Panc1 (cell line): ENCODE measurements at regions not wholly inside any gene's neighbourhood (a gene's known extent, or its start where the extent isn't known, plus 50 kb on each side); places are given as distances from the start of the nearest gene placed in this dataset.

Source experiments
- ATAC-seq: fragments of 200-7000 bp; cut with Tn5 transposase; 2 replicates; pipeline ENCODE4 v1.9.1; 2020; ENCODE audit warnings: mild to moderate bottlenecking, moderate library complexity
- BruUV-seq: library from RNA; stranded (reverse); fragments of 400-500 nt; replicated peaks from 2 replicates; lab custom pipeline; 2021; lab: Mats Ljungman, UMichigan
- CTCF ChIA-PET: fragments of 300-600 bp; sonication (Branson Sonifier 250); formaldehyde crosslinking; loops from one replicate; lab custom pipeline; 2022; ENCODE audit warnings: antibody characterized with exemption; lab: Charles Lee
- POLR2A ChIA-PET: fragments of 300-600 bp; sonication (Branson Sonifier 250); formaldehyde crosslinking; loops from one replicate; lab custom pipeline; 2022; ENCODE audit warnings: antibody characterized with exemption; lab: Charles Lee
- DNase-seq: peaks from one replicate; pipeline ENCODE4 v3.0.0-alpha.2; 2010; ENCODE audit warnings: low read depth, low spot score
- H3K27ac ChIP-seq: 2 replicates; pipeline ENCODE4 v1.5.1; 2011; ENCODE audit warnings: mild to moderate bottlenecking, low read length, inconsistent platforms
- H3K27me3 ChIP-seq: fragments of 200-500 bp; sonication (Bioruptor generic); 2 replicates; pipeline ENCODE4 v1.6.0; 2014; ENCODE audit warnings: low read length, inconsistent platforms; ENCODE audit not compliant: control insufficient read depth, insufficient read depth
- H3K36me3 ChIP-seq: fragments of 200-500 bp; sonication (Bioruptor generic); 2 replicates; pipeline ENCODE4 v1.5.1; 2014; ENCODE audit warnings: inconsistent platforms, mild to moderate bottlenecking, low read length, moderate library complexity; ENCODE audit not compliant: control insufficient read depth, insufficient read depth
- H3K4me1 ChIP-seq: 2 replicates; pipeline ENCODE4 v1.5.1; 2011; ENCODE audit warnings: inconsistent platforms, mild to moderate bottlenecking, low read length, moderate library complexity; ENCODE audit not compliant: control insufficient read depth, insufficient read depth
- H3K4me3 ChIP-seq, 2 experiments: 2 replicates each; pipeline ENCODE4 v1.5.1; 2011 to 2012; ENCODE audit warnings: low read depth in 2 of 2, low read length in 2 of 2, mild to moderate bottlenecking in 2 of 2, inconsistent platforms in 1 of 2, moderate library complexity in 1 of 2
- H3K9me3 ChIP-seq: fragments of 200-500 bp; sonication (Bioruptor generic); 2 replicates; pipeline ENCODE4 v1.5.1; 2014; ENCODE audit warnings: low read depth, mild to moderate bottlenecking, inconsistent platforms, low read length, moderate library complexity; ENCODE audit not compliant: control insufficient read depth, insufficient read depth
- POLR2AphosphoS5 ChIP-seq: IDR thresholded peaks from 2 replicates; pipeline ENCODE4 v1.6.1; 2012; ENCODE audit warnings: mild to moderate bottlenecking, low read depth, low read length, moderate library complexity
- SIN3A ChIP-seq: IDR thresholded peaks from 2 replicates; pipeline ENCODE4 v1.6.1; 2012; ENCODE audit warnings: low read depth, mild to moderate bottlenecking, low read length, moderate library complexity, borderline replicate concordance; ENCODE audit not compliant: insufficient read depth
- TCF7L2 ChIP-seq: IDR thresholded peaks from 2 replicates; pipeline ENCODE4 v1.6.1; 2011; ENCODE audit warnings: mild to moderate bottlenecking, low read depth, low read length, inconsistent platforms
- in situ Hi-C: cut with HindIII; loops from 2 replicates; pipeline ENCODE4 v1.10.0; 2016; ENCODE audit warnings: low sequenced_read_pairs, low pct_unique_long_range_greater_than_20kb
- intact Hi-C: fragments of 100-400 bp; cut with micrococcal nuclease; formaldehyde crosslinking; loops from one replicate; pipeline ENCODE4 v1.10.0; 2022; ENCODE audit not compliant: unreplicated experiment
- TF ChIP-seq, protein P1 (sequence below): fragments of 450-650 bp; IDR thresholded peaks from 2 replicates; pipeline ENCODE4 v1.5.1; 2017; ENCODE audit warnings: mild to moderate bottlenecking
- TF ChIP-seq, protein P2 (sequence below), 2 experiments: IDR thresholded peaks; 2 replicates each; pipeline ENCODE4 v1.6.1; 2011 to 2012; ENCODE audit warnings: low read depth in 2 of 2, control low read depth in 1 of 2, low read length in 1 of 2, mild to moderate bottlenecking in 1 of 2, moderate library complexity in 1 of 2; ENCODE audit not compliant: insufficient read depth in 1 of 2

DNA sequence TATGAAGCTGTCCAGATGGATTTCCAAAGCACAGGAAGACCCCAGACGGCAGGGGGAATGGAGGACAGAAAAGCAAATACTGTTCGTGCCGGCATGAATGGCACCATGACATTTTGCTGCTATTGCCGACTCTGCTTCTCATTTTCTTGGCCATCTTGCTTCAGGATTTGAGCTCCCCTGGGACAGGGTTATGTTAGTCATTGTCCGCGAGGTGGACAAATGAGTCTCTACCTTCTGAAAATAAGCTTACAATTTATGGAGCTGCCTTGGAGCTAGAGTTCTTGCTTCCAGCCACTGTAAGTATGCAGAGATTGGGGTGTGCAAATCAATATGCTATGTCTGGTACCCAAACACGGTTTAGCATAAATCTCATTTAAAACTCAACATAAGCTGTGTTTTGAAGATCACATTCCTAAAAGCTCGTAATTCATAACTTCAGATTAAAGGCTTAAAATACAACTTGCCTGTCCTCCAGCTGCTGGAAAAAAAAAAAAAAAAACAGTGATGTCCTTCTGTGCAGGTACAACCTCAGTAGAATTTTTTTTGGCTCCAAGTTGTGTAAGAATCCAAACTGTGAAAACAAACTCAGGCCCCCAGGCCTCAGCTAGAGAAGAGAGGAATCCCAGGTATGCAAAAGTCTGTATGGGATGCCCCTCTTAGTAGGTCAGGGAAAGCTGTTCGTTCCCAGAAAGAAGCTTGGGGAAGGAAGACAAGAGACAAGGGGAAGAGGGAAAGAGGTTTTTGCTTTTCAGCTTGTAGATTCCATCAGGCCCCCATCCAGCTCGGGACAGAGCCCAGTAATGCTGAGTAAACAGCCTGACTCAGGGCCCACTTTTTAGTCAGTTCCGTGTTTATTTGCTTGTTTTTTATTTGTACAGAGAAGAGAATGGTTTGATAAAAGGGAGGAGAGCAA, 184.2 kb upstream of the FOXA2 start:
- POLR2A ChIA-PET, result no interaction called here
- in situ Hi-C loops, result no loop called here
- no TSS peak for BruUV-seq

DNA sequence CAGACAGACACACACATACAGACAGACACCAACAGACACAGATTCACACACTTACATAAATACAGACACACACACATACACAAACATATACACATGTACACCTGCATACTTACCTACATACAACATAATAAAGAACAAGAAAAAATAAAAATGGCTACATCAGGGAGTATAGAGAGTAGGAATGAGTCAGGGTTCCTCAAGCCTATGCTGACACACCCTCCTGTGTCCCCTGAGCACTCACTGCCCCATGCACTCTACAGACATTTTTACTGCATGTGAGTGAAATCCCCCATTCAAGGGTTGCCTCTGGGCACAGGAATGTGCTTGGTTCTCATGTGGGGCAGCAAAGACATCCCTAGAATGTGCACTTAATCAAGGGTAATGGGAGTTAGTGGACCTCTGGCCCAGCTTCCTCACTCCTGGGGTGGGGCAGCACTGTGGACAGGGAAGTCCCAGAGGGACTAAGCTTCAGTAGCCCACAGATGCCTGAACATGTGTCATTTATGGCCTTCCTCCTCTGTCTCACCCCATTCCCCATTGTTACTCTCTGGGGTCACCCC, 185.9 kb upstream of the FOXA2 start:
- intact Hi-C loops (no loop called here), in situ Hi-C loops (no loop called here)
- no peaks in the 10 kb centered on the region for H3K9me3 ChIP-seq
- BruUV-seq, result no TSS peak
- H3K4me3 ChIP-seq, result no peak overlapping the region
- H3K36me3 ChIP-seq, result no peaks in the 10 kb centered on the region
- ATAC-seq (no peak), DNase-seq (no peak)
- H3K27ac ChIP-seq, result no peak overlapping the region
- H3K4me1 ChIP-seq, result no peaks in the 10 kb centered on the region
- ChIA-PET POLR2A (no interaction called here), CTCF (no interaction called here)
- peaks cover 5% of the 10 kb centered on the region; the same call in 1 of the 2 replicates for H3K27me3 ChIP-seq
- TF ChIP-seq, protein P1, sequence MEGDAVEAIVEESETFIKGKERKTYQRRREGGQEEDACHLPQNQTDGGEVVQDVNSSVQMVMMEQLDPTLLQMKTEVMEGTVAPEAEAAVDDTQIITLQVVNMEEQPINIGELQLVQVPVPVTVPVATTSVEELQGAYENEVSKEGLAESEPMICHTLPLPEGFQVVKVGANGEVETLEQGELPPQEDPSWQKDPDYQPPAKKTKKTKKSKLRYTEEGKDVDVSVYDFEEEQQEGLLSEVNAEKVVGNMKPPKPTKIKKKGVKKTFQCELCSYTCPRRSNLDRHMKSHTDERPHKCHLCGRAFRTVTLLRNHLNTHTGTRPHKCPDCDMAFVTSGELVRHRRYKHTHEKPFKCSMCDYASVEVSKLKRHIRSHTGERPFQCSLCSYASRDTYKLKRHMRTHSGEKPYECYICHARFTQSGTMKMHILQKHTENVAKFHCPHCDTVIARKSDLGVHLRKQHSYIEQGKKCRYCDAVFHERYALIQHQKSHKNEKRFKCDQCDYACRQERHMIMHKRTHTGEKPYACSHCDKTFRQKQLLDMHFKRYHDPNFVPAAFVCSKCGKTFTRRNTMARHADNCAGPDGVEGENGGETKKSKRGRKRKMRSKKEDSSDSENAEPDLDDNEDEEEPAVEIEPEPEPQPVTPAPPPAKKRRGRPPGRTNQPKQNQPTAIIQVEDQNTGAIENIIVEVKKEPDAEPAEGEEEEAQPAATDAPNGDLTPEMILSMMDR, result no peak
- TF ChIP-seq SIN3A (no peak), TCF7L2 (no peak), POLR2AphosphoS5 (no peak)
- TF ChIP-seq, protein P2, sequence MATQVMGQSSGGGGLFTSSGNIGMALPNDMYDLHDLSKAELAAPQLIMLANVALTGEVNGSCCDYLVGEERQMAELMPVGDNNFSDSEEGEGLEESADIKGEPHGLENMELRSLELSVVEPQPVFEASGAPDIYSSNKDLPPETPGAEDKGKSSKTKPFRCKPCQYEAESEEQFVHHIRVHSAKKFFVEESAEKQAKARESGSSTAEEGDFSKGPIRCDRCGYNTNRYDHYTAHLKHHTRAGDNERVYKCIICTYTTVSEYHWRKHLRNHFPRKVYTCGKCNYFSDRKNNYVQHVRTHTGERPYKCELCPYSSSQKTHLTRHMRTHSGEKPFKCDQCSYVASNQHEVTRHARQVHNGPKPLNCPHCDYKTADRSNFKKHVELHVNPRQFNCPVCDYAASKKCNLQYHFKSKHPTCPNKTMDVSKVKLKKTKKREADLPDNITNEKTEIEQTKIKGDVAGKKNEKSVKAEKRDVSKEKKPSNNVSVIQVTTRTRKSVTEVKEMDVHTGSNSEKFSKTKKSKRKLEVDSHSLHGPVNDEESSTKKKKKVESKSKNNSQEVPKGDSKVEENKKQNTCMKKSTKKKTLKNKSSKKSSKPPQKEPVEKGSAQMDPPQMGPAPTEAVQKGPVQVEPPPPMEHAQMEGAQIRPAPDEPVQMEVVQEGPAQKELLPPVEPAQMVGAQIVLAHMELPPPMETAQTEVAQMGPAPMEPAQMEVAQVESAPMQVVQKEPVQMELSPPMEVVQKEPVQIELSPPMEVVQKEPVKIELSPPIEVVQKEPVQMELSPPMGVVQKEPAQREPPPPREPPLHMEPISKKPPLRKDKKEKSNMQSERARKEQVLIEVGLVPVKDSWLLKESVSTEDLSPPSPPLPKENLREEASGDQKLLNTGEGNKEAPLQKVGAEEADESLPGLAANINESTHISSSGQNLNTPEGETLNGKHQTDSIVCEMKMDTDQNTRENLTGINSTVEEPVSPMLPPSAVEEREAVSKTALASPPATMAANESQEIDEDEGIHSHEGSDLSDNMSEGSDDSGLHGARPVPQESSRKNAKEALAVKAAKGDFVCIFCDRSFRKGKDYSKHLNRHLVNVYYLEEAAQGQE (IDR thresholded peaks at IDR 0.05; ENCODE audit: insufficient read depth in 1 of 2, low read depth in 2 of 2, low read length in 1 of 2), result no peak

More for the DNA sequence above, 184.2 kb upstream of the FOXA2 start:
- H3K4me1 ChIP-seq, result no peaks in the 10 kb centered on the region
- H3K36me3 ChIP-seq, result no peaks in the 10 kb centered on the region
- no peak overlapping the region for H3K4me3 ChIP-seq
- H3K9me3 ChIP-seq, result no peaks in the 10 kb centered on the region
- ATAC-seq, result no peak
- intact Hi-C loops, result no loop called here
- peaks cover 4% of the 10 kb centered on the region; the same call in 1 of the 2 replicates for H3K27me3 ChIP-seq
- H3K27ac ChIP-seq, result no peak overlapping the region
- no peak for TF ChIP-seq SIN3A
- no peak for TF ChIP-seq POLR2AphosphoS5
- TF ChIP-seq TCF7L2, result no peak
- TF ChIP-seq, protein P1, result no peak
- TF ChIP-seq, protein P2 (IDR thresholded peaks at IDR 0.05; ENCODE audit: insufficient read depth in 1 of 2, low read depth in 2 of 2, low read length in 1 of 2), result no peak
- DNase-seq, result no peak
- CTCF ChIA-PET, result interaction anchor here (0.6 kb wide), 1 partner anchor 76 kb away, joined by 4 read pairs; no protein-coding TSS in a partner anchor
